ENCODE measurements at regions not wholly inside any gene's neighbourhood (a gene's known extent, or its start where the extent isn't known, plus 50 kb on each side); places are given as distances from the start of the nearest gene placed in this dataset.

DNA sequence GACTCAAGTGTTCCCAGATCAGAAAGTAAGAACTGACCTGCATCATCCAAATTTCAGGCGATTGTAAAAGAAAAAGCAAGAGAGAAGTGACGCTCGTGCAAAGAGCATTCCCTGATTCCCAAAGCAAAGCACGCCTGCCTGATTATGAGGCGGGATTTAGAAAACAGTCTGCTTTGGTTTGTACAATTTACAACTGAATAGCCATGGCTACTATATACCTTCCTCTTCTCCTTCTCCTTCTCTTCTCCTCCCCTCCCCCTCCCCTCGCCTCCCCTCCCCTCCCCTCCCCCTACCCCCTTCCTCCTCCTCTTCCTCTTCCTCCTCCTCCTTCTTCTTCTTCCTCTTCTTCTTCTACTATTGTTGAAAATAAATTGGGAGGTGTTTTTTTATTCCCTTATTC is 782.9 kb downstream of the GALR1 start:
- no peak for DNase-seq (ENCODE audit: low spot score)
- ATAC-seq (ENCODE audit: low FRiP score) = no peak
- TF ChIP-seq, protein P1, sequence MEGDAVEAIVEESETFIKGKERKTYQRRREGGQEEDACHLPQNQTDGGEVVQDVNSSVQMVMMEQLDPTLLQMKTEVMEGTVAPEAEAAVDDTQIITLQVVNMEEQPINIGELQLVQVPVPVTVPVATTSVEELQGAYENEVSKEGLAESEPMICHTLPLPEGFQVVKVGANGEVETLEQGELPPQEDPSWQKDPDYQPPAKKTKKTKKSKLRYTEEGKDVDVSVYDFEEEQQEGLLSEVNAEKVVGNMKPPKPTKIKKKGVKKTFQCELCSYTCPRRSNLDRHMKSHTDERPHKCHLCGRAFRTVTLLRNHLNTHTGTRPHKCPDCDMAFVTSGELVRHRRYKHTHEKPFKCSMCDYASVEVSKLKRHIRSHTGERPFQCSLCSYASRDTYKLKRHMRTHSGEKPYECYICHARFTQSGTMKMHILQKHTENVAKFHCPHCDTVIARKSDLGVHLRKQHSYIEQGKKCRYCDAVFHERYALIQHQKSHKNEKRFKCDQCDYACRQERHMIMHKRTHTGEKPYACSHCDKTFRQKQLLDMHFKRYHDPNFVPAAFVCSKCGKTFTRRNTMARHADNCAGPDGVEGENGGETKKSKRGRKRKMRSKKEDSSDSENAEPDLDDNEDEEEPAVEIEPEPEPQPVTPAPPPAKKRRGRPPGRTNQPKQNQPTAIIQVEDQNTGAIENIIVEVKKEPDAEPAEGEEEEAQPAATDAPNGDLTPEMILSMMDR (IDR thresholded peaks at IDR 0.05) = no peak

DNA sequence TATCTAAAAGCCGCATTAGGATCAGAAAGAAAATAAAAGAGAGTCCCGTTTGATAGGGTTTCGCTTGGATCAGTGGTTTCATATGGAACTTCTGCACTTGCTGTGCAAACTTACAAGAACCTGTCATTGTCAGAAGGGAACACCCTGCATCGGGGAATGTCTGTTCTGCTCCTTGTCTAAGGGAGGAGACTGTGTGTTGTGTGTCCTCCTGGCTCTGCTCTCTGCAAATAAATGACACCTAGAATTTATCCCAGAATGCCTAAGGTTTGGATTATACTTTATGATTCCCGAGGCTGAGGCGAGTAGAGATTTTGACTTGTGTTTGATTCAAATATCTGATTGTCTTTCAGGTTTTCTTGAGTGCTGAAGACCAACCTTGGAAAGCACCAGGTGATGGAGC is 785.1 kb downstream of the GALR1 start:
- ATAC-seq (ENCODE audit: low FRiP score) (no peak), DNase-seq (ENCODE audit: low spot score) (no peak)
- TF ChIP-seq, protein P1 (IDR thresholded peaks at IDR 0.05) = no peak

DNA sequence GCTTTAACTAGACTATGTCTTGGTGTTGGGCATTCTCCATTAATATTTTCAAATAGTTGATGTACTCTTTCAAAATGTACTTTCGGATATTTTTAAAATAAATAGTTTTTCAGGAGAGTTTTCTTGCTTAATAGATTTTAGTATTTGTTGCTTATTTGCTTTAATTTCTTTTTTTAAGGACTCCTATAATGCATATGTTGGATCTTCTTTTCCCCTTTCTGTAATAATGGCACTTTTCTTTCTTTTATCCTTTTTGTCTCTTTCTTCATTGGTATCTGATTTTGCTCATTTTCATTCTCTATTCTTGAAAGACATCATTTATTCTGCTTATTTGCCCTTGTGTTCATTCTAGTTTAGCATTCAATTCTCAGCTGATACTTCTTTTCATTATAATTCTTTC is 791.6 kb downstream of the GALR1 start:
- DNase-seq (ENCODE audit: low spot score) (no peak), ATAC-seq (ENCODE audit: low FRiP score) (no peak)
- TF ChIP-seq, protein P1 (IDR thresholded peaks at IDR 0.05) = no peak

DNA sequence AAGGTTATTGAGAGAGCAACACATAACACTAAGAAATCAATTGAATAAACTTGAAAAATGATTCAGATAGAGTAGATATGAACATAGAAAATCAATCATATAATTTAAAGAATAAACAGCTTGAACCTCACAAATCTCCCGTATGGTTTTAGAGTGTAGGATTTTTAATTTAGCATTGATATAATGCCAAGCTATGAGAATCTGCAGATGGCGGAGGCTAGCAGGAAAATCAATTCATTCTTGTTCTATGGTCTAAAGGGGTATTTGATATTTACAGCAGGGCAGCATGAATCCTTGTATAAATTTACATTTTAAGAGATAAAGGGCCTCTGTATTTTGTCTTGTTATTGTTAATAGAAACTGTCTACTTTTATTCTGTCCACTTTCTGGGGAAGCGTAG is 797.0 kb downstream of the GALR1 start:
- DNase-seq (ENCODE audit: low spot score) = no peak
- ATAC-seq (ENCODE audit: low FRiP score) = no peak
- TF ChIP-seq, protein P1 (IDR thresholded peaks at IDR 0.05) = no peak

DNA sequence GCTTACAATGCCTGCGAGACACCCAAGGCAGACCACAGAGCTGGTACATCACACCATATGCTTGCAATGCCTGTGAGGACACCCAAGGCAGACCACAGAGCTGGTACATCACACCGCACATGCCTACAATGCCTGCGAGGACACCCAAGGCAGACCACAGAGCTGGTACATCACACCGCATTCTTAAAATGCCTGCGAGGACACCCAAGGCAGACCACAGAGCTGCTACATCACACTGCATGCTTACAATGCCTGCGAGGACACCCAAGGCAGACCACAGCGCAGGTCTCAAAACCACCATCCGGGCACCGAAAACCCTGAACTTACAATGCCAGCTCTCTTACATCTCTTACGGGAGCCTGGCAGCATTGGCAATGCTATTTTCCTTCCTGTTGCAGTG is 799.6 kb downstream of the GALR1 start:
- ATAC-seq (ENCODE audit: low FRiP score) = no peak
- TF ChIP-seq, protein P1 (IDR thresholded peaks at IDR 0.05) = no peak
- no peak for DNase-seq (ENCODE audit: low spot score)

DNA sequence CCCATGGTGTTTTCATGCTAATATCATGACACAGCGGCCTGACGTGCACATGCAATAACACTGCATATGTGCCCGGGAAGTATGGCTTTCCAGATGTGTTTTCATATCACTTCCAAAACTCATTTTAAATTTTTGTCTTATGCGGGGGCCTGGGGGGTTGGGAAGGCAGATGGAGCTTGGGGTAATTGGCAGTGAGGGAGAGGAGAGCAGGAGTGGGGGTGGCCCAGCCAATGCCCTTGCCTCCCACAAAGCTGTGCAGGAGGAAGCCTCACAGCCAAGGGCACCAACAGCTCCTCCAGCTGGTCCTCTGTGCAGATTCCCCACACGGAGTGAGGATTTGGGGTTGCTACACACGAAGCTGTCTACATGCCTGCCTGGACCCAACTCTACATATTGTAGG is 805.2 kb downstream of the GALR1 start:
- TF ChIP-seq, protein P1 (IDR thresholded peaks at IDR 0.05) = no peak
- ATAC-seq (ENCODE audit: low FRiP score) = no peak
- no peak for DNase-seq (ENCODE audit: low spot score)

DNA sequence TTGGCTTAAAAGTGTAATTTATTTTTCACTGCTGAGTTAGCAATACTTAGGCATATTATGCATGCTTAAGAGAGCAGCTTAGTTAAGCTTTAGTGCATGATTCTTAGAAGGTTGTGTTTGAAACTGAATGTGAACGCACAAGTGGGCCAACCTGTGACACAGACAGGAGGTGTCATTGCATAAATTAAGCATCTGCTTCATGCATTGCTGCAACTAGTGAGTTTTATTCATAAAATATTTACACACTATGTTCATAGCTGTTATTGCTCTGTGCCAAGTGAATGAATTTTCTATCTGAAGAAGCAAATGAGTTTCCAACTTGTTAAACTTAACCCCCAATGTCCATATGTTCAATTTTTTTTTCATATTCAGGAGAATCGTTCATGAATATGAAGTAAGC is 806.4 kb downstream of the GALR1 start:
- TF ChIP-seq, protein P1 (IDR thresholded peaks at IDR 0.05) = no peak
- no peak for DNase-seq (ENCODE audit: low spot score)

More for the DNA sequence above, 806.4 kb downstream of the GALR1 start:
- no peak for ATAC-seq (ENCODE audit: low FRiP score)

Measured in omental fat pad (tissue), 3 donors.